ENCODE measurements at regions not wholly inside any gene's neighbourhood (a gene's known extent, or its start where the extent isn't known, plus 50 kb on each side); places are given as distances from the start of the nearest gene placed in this dataset.

DNA sequence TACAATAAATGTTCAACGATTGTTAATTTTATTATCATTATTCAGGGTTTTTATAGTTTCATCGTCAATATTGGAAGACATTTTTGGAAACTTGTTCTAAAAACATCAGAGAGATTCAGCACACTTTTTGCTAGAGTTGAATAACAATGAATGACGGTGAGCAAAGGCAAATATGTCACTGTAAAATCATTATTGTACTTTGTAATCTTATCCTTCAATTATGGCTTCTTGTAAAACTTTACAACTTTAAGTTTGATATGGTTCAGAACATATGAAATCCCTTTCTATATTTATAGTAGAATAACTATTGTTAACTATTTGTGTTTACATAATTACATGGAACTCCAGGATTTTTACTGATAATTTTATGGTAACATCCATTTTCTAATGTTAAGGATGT, 167.8 kb upstream of the SEMA3A start:
- TF ChIP-seq POLR2A (IDR thresholded peaks at IDR 0.05), result no peak
- TF ChIP-seq, protein P1, sequence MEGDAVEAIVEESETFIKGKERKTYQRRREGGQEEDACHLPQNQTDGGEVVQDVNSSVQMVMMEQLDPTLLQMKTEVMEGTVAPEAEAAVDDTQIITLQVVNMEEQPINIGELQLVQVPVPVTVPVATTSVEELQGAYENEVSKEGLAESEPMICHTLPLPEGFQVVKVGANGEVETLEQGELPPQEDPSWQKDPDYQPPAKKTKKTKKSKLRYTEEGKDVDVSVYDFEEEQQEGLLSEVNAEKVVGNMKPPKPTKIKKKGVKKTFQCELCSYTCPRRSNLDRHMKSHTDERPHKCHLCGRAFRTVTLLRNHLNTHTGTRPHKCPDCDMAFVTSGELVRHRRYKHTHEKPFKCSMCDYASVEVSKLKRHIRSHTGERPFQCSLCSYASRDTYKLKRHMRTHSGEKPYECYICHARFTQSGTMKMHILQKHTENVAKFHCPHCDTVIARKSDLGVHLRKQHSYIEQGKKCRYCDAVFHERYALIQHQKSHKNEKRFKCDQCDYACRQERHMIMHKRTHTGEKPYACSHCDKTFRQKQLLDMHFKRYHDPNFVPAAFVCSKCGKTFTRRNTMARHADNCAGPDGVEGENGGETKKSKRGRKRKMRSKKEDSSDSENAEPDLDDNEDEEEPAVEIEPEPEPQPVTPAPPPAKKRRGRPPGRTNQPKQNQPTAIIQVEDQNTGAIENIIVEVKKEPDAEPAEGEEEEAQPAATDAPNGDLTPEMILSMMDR (IDR thresholded peaks at IDR 0.05), result no peak
